GM12878 (cell line): ENCODE measurements at regions not wholly inside any gene's neighbourhood (a gene's known extent, or its start where the extent isn't known, plus 50 kb on each side); places are given as distances from the start of the nearest gene placed in this dataset.
A peak's percentile ranks its signal among the peaks of the same experiment; 100 is the strongest.

ENCODE experiments used
- CBFB ChIP-seq: IDR thresholded peaks from 2 replicates; pipeline ENCODE4 v1.6.1; 2016; ENCODE audit warnings: antibody characterized with exemption, low read depth
- CBX5 ChIP-seq: sonication (generic); IDR thresholded peaks from 2 replicates; pipeline ENCODE4 v1.6.1; 2016; ENCODE audit warnings: low read depth, moderate library complexity, mild to moderate bottlenecking, inconsistent platforms
- DPF2 ChIP-seq: fragments of 450-650 bp; IDR thresholded peaks from 2 replicates; pipeline ENCODE4 v1.6.1; 2017; ENCODE audit warnings: mild to moderate bottlenecking
- EED ChIP-seq: sonication (generic); IDR thresholded peaks from 2 replicates; pipeline ENCODE4 v1.6.1; 2016; ENCODE audit warnings: antibody characterized with exemption, low read depth
- ETV6 ChIP-seq, 2 experiments: fragments of 450-650 bp in 1 of 2; IDR thresholded peaks in 1 of 2; conservative IDR thresholded peaks in 1 of 2; 2 replicates each; pipeline ENCODE4 v1.6.1; 2014; ENCODE audit warnings: antibody characterized with exemption in 1 of 2, borderline replicate concordance in 1 of 2, low read depth in 1 of 2, mild to moderate bottlenecking in 1 of 2, moderate library complexity in 1 of 2
- MEF2B ChIP-seq: fragments of 450-650 bp; IDR thresholded peaks from 2 replicates; pipeline ENCODE4 v1.6.1; 2018; ENCODE audit warnings: mild to moderate bottlenecking, moderate library complexity; ENCODE audit not compliant: partially characterized antibody, poor library complexity, severe bottlenecking
- MYC ChIP-seq: IDR thresholded peaks from 2 replicates; pipeline ENCODE4 v1.6.1; 2011; ENCODE audit warnings: mild to moderate bottlenecking, low read length, moderate library complexity, inconsistent platforms; ENCODE audit not compliant: insufficient read depth, insufficient replicate concordance, insufficient read length, severe bottlenecking
- RAD51 ChIP-seq: fragments of 450-650 bp; IDR thresholded peaks from 2 replicates; pipeline ENCODE4 v1.6.1; 2016; ENCODE audit warnings: moderate library complexity, mild to moderate bottlenecking, inconsistent platforms
- SMAD5 ChIP-seq: IDR thresholded peaks from 2 replicates; pipeline ENCODE4 v1.6.1; 2016; ENCODE audit warnings: antibody characterized with exemption, low read depth
- WRNIP1 ChIP-seq: IDR thresholded peaks from 2 replicates; pipeline ENCODE4 v1.6.1; 2011; ENCODE audit warnings: low read depth, low read length, improper control_type of control experiment, borderline replicate concordance
- ZNF207 ChIP-seq: fragments of 450-650 bp; IDR thresholded peaks from 2 replicates; pipeline ENCODE4 v1.6.1; 2014; ENCODE audit warnings: antibody characterized with exemption, mild to moderate bottlenecking, borderline replicate concordance
- TF ChIP-seq, protein P1 (sequence below): fragments of 450-650 bp; IDR thresholded peaks from 2 replicates; pipeline ENCODE4 v1.6.1; 2017; ENCODE audit warnings: mild to moderate bottlenecking, moderate library complexity
- TF ChIP-seq, protein P2 (sequence below): fragments of 450-650 bp; IDR thresholded peaks from 2 replicates; pipeline ENCODE4 v1.6.1; 2016; ENCODE audit warnings: mild to moderate bottlenecking, moderate library complexity, borderline replicate concordance

DNA sequence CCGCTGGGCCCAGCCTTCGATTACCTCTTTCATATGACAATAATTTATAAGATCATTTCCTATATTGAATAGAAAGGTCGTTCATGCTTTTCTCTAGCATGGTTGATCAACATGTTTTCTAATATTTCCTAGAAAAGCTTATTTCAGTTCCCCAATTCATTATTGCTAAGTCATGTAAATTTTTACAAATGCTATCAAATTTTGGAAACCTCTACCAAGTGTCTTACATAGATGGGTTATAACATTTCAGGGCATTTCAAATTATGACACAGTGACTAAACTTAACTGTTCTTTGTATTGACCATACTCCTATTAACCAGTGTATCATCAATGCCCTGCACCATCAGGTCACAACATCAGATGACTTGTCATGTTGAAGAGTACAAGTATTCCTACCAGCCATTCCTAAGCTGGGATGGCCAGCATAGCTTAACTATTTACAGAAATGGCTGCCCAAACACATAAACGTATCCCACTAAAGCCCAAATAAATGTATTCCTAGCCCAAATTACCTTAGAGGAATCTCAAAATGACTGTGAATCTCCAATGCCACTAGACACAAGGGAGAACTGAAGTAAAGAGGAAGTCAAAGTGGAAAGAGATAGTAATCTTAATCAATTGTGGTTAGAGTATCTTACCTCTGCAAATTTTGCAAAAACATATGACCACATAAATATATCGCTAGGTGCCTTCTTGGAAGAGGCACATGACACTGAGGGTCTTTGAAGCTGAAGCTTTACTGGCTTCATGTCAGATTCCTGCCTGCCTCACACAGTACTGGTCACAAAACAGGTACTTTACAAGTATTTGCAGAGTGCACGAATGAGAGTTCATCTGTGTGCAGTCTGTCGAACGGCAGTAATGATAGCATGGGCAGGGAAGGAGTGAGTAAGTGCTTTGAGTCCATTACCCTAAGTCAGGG, 87.3 kb upstream of the TLK1 start (continued):
- TF ChIP-seq MYC = no peak
- no peak for TF ChIP-seq CBFB
- TF ChIP-seq RAD51 = peak; percentile 70
- TF ChIP-seq, protein P1, sequence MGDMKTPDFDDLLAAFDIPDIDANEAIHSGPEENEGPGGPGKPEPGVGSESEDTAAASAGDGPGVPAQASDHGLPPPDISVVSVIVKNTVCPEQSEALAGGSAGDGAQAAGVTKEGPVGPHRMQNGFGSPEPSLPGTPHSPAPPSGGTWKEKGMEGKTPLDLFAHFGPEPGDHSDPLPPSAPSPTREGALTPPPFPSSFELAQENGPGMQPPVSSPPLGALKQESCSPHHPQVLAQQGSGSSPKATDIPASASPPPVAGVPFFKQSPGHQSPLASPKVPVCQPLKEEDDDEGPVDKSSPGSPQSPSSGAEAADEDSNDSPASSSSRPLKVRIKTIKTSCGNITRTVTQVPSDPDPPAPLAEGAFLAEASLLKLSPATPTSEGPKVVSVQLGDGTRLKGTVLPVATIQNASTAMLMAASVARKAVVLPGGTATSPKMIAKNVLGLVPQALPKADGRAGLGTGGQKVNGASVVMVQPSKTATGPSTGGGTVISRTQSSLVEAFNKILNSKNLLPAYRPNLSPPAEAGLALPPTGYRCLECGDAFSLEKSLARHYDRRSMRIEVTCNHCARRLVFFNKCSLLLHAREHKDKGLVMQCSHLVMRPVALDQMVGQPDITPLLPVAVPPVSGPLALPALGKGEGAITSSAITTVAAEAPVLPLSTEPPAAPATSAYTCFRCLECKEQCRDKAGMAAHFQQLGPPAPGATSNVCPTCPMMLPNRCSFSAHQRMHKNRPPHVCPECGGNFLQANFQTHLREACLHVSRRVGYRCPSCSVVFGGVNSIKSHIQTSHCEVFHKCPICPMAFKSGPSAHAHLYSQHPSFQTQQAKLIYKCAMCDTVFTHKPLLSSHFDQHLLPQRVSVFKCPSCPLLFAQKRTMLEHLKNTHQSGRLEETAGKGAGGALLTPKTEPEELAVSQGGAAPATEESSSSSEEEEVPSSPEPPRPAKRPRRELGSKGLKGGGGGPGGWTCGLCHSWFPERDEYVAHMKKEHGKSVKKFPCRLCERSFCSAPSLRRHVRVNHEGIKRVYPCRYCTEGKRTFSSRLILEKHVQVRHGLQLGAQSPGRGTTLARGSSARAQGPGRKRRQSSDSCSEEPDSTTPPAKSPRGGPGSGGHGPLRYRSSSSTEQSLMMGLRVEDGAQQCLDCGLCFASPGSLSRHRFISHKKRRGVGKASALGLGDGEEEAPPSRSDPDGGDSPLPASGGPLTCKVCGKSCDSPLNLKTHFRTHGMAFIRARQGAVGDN = peak; percentile 13; the same call in 1 of the 2 replicates
- TF ChIP-seq MEF2B = peak; percentile 19
- peak in 1 of 2 experiments; percentile 33; a peak in 1 of 4 replicates for TF ChIP-seq ETV6 (conservative IDR thresholded peaks at IDR 0.05 in 1 of 2, IDR thresholded peaks at IDR 0.05 in 1 of 2; ENCODE audit: borderline replicate concordance in 1 of 2, low read depth in 1 of 2)
- TF ChIP-seq DPF2 = peak; percentile 79
- TF ChIP-seq ZNF207 = 0 out of 2 replicates have a peak, but pooled peaks have one; percentile 27
- TF ChIP-seq, protein P2, sequence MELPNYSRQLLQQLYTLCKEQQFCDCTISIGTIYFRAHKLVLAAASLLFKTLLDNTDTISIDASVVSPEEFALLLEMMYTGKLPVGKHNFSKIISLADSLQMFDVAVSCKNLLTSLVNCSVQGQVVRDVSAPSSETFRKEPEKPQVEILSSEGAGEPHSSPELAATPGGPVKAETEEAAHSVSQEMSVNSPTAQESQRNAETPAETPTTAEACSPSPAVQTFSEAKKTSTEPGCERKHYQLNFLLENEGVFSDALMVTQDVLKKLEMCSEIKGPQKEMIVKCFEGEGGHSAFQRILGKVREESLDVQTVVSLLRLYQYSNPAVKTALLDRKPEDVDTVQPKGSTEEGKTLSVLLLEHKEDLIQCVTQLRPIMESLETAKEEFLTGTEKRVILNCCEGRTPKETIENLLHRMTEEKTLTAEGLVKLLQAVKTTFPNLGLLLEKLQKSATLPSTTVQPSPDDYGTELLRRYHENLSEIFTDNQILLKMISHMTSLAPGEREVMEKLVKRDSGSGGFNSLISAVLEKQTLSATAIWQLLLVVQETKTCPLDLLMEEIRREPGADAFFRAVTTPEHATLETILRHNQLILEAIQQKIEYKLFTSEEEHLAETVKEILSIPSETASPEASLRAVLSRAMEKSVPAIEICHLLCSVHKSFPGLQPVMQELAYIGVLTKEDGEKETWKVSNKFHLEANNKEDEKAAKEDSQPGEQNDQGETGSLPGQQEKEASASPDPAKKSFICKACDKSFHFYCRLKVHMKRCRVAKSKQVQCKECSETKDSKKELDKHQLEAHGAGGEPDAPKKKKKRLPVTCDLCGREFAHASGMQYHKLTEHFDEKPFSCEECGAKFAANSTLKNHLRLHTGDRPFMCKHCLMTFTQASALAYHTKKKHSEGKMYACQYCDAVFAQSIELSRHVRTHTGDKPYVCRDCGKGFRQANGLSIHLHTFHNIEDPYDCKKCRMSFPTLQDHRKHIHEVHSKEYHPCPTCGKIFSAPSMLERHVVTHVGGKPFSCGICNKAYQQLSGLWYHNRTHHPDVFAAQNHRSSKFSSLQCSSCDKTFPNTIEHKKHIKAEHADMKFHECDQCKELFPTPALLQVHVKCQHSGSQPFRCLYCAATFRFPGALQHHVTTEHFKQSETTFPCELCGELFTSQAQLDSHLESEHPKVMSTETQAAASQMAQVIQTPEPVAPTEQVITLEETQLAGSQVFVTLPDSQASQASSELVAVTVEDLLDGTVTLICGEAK = no peak
- no peak for TF ChIP-seq WRNIP1
- 0 out of 2 replicates have a peak, but pooled peaks have one; percentile 34 for TF ChIP-seq CBX5
- TF ChIP-seq EED = peak; percentile 59; the same call in 1 of the 2 replicates
- TF ChIP-seq SMAD5 = no peak
